ENCODE measurements at regions not wholly inside any gene's neighbourhood (a gene's known extent, or its start where the extent isn't known, plus 50 kb on each side); places are given as distances from the start of the nearest gene placed in this dataset.

DNA sequence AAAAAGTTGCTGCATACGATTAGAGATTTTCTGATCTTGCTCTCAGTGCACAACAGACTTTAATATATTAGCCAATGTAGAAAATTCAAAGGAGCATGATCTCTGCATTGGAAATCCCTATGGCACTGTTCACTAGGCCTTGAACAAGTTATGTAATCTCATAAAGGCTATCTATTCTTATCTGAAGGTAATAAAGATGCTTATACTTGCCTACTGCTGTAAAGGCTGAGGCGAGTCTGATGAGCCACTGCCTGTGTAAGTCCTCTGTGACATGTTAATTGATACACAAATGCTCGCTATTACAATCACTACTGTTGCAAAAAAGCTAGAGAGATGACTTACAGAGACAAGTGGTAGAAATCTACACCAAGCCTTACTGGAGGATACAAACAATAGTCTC, 207.4 kb downstream of the EPHA4 start:
- TF ChIP-seq, protein P1, sequence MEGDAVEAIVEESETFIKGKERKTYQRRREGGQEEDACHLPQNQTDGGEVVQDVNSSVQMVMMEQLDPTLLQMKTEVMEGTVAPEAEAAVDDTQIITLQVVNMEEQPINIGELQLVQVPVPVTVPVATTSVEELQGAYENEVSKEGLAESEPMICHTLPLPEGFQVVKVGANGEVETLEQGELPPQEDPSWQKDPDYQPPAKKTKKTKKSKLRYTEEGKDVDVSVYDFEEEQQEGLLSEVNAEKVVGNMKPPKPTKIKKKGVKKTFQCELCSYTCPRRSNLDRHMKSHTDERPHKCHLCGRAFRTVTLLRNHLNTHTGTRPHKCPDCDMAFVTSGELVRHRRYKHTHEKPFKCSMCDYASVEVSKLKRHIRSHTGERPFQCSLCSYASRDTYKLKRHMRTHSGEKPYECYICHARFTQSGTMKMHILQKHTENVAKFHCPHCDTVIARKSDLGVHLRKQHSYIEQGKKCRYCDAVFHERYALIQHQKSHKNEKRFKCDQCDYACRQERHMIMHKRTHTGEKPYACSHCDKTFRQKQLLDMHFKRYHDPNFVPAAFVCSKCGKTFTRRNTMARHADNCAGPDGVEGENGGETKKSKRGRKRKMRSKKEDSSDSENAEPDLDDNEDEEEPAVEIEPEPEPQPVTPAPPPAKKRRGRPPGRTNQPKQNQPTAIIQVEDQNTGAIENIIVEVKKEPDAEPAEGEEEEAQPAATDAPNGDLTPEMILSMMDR (IDR thresholded peaks at IDR 0.05) = no peak
- no peak for TF ChIP-seq POLR2A (IDR thresholded peaks at IDR 0.05)
